ENCODE measurements at regions not wholly inside any gene's neighbourhood (a gene's known extent, or its start where the extent isn't known, plus 50 kb on each side); places are given as distances from the start of the nearest gene placed in this dataset.

GRCh38 chr7:130903358-130903974 is 169.5 kb upstream of the KLF14 start:
- no peak for TF ChIP-seq CTCF (conservative IDR thresholded peaks at IDR 0.05; ENCODE audit: low read depth, low read length)
- no peak overlapping the region for H3K4me3 ChIP-seq (ENCODE audit: low read length)
- DNase-seq (ENCODE audit: low read depth): peak; percentile 95

- peak; percentile 96 for DNase-seq (ENCODE audit: low read depth)
- TF ChIP-seq CTCF (conservative IDR thresholded peaks at IDR 0.05; ENCODE audit: low read depth, low read length): no peak
- H3K4me3 ChIP-seq (ENCODE audit: low read length): peak overlapping the region; percentile 24
Measured at GRCh38 chr7:130904031-130904757, 170.2 kb upstream of the KLF14 start.

- H3K4me3 ChIP-seq (ENCODE audit: low read length): no peak overlapping the region
- no peak for TF ChIP-seq CTCF (conservative IDR thresholded peaks at IDR 0.05; ENCODE audit: low read depth, low read length)
- DNase-seq (ENCODE audit: low read depth): no peak
Measured at GRCh38 chr7:130904792-130905191, 170.8 kb upstream of the KLF14 start.

- no peak overlapping the region for H3K4me3 ChIP-seq (ENCODE audit: low read length)
- DNase-seq (ENCODE audit: low read depth): no peak
- no peak for TF ChIP-seq CTCF (conservative IDR thresholded peaks at IDR 0.05; ENCODE audit: low read depth, low read length)
Measured at GRCh38 chr7:130906575-130906974, 172.6 kb upstream of the KLF14 start.

GRCh38 chr7:130907439-130907838 is 173.4 kb upstream of the KLF14 start:
- peak overlapping the region; percentile 5 for H3K4me3 ChIP-seq (ENCODE audit: low read length)
- no peak for TF ChIP-seq CTCF (conservative IDR thresholded peaks at IDR 0.05; ENCODE audit: low read depth, low read length)
- DNase-seq (ENCODE audit: low read depth): no peak

- DNase-seq (ENCODE audit: low read depth): no peak
- TF ChIP-seq CTCF (conservative IDR thresholded peaks at IDR 0.05; ENCODE audit: low read depth, low read length): no peak
- H3K4me3 ChIP-seq (ENCODE audit: low read length): peak overlapping the region; percentile 81
Measured at GRCh38 chr7:130908345-130909160, 174.5 kb upstream of the KLF14 start.
